ENCODE measurements at regions not wholly inside any gene's neighbourhood (a gene's known extent, or its start where the extent isn't known, plus 50 kb on each side); places are given as distances from the start of the nearest gene placed in this dataset.
"Not testable (repeated sequence)": the region's sequence is repeated elsewhere in the genome, so short reads cannot be mapped to it uniquely, and the experiment has no call there.

DNA sequence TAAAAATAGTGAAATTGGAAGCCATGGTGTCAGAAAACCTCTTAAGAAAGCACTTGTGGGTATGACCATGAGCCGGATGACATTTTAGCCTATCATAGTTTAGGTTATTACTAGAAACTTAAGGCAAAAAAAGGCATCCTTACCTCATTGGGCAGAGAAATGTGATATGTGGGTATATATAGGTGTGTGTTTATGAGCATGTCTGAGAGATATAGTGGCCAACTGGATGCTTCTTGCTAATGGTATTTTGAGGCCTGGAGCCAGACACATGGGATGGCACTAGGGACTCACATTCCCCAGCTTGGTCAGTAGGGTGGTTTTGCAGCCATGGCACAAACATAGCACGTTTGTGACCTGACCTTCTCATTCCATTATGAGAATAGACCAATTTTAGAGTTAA is 295.6 kb upstream of the MEF2C start:
- Mint-ChIP-seq H3K9me3 (no peaks in the 10 kb centered on the region), H3K36me3 (no peaks in the 10 kb centered on the region), H3K27ac (no peak overlapping the region), H3K4me1 (ENCODE audit: low read depth in 2 of 2) (no peaks in the 10 kb centered on the region), H3K4me3 (no peak overlapping the region), H3K27me3 (no peaks in the 10 kb centered on the region)
- DNase-seq (ENCODE audit: low spot score) (no peak), ATAC-seq (no peak)

DNA sequence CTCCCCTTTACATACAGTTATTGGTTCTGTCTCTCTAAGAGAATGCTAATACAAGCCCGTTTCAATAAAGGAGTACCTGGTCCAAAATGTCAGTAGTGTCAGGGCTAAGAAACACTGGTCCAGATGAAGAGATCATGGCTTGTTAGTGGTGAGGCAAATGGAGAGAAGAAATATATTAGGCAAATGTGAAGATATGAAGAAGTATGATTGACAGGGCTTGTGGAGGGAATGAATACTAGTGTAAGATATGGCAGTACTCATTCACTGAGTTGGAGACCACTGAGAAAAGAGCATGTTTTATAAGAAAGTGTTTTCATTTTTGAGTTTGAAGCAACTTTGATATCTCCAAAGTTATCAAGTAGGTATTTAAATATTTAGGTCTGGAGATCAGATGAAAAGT is 290.5 kb upstream of the MEF2C start:
- DNase-seq (ENCODE audit: low spot score) (no peak), ATAC-seq (no peak)
- peaks cover 3% of the 10 kb centered on the region for H3K9me3 Mint-ChIP-seq
- no peaks in the 10 kb centered on the region for H3K36me3 Mint-ChIP-seq
- peaks cover 0 to 5% of the 10 kb centered on the region in 2 donors for H3K4me1 Mint-ChIP-seq (ENCODE audit: low read depth in 2 of 2)
- no peak overlapping the region for H3K27ac Mint-ChIP-seq
- H3K27me3 Mint-ChIP-seq, result no peaks in the 10 kb centered on the region
- H3K4me3 Mint-ChIP-seq, result no peak overlapping the region

DNA sequence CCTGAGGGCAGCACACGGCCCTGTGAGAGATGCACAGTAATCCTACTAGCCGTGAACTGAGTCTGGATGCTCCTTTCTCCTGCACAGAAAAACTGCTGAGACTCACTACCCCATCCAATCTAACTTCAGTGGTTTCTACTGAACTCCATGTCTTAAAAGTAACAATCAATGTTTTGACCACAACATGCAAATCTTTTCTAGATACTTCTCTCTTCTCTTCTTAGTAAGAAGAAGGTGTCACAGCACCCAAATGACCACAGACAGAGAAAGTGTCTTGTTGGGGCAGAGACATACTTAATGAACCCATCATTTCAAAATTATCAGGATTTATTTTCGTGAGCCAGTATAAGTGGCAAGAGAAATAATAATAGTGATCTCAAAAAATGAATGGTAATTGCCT is 285.8 kb upstream of the MEF2C start:
- Mint-ChIP-seq H3K27me3 (no peaks in the 10 kb centered on the region), H3K4me1 (ENCODE audit: low read depth in 2 of 2) (peaks cover 0 to 5% of the 10 kb centered on the region in 2 donors), H3K36me3 (no peaks in the 10 kb centered on the region), H3K9me3 (peaks cover 3% of the 10 kb centered on the region), H3K27ac (no peak overlapping the region), H3K4me3 (no peak overlapping the region)
- no peak for DNase-seq (ENCODE audit: low spot score)
- ATAC-seq, result no peak

DNA sequence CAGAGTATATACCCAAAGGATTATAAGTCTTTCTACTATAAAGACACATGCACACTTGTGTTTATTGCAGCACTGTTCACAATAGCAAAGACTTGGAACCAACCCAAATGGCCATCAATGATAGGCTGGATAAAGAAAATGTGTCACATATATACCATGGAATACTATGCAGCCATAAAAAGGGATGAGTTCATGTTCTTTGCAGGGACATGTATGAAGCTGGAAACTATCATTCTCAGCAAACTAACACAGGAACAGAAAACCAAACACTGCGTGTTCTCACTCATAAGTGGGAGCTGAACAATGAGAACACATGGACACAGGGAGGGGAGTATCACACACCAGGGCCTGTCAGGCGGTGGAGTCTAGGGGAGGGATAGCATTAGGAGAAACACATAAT is 281.7 kb upstream of the MEF2C start:
- H3K27ac Mint-ChIP-seq; H3K9me3 Mint-ChIP-seq; H3K27me3 Mint-ChIP-seq; H3K4me1 Mint-ChIP-seq (ENCODE audit: low read depth in 2 of 2); H3K4me3 Mint-ChIP-seq; ATAC-seq; DNase-seq (ENCODE audit: low spot score); H3K36me3 Mint-ChIP-seq: not testable (repeated sequence)

DNA sequence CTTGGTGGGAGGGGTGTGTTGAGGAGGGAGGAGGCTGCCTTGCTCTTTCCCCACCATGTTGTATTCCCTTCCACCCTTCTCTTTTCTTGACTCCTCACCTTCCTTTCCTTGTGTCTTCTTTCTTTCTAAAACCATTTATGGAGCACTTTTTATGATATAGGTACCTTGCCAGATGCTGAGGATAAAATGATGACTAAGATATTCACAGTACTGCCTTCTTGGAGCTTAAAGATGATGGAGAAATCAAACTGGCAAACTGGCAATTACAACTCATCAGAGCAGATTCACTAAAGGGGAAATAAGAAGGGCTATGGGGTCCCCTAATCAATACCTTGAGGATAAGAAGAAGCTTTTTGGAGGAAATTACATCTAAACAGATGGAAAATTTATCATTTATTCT is 273.2 kb upstream of the MEF2C start:
- DNase-seq (ENCODE audit: low spot score) (no peak), ATAC-seq (no peak)
- H3K4me1 Mint-ChIP-seq (ENCODE audit: low read depth in 2 of 2), result peaks cover 0 to under 1% of the 10 kb centered on the region in 2 donors
- peaks cover 3% of the 10 kb centered on the region for H3K9me3 Mint-ChIP-seq
- H3K36me3 Mint-ChIP-seq, result no peaks in the 10 kb centered on the region
- no peaks in the 10 kb centered on the region for H3K27me3 Mint-ChIP-seq
- H3K4me3 Mint-ChIP-seq, result no peak overlapping the region
- H3K27ac Mint-ChIP-seq, result no peak overlapping the region

- ATAC-seq (no peak), DNase-seq (ENCODE audit: low spot score) (no peak)
- H3K27me3 Mint-ChIP-seq, result no peaks in the 10 kb centered on the region
- no peak overlapping the region for H3K4me3 Mint-ChIP-seq
- no peaks in the 10 kb centered on the region for H3K36me3 Mint-ChIP-seq
- H3K27ac Mint-ChIP-seq, result no peak overlapping the region
- H3K9me3 Mint-ChIP-seq, result peaks cover 3% of the 10 kb centered on the region
- no peaks in the 10 kb centered on the region for H3K4me1 Mint-ChIP-seq (ENCODE audit: low read depth in 2 of 2)
Observed at GRCh38 chr5:89147031-89147430, 264.0 kb upstream of the MEF2C start.

GRCh38 chr5:89137148-89137547 is 254.2 kb upstream of the MEF2C start:
- Mint-ChIP-seq H3K27me3 (peaks cover 0 to 4% of the 10 kb centered on the region in 2 donors), H3K27ac (no peak overlapping the region), H3K4me1 (ENCODE audit: low read depth in 2 of 2) (no peaks in the 10 kb centered on the region), H3K9me3 (peaks cover 3% of the 10 kb centered on the region), H3K36me3 (no peaks in the 10 kb centered on the region), H3K4me3 (no peak overlapping the region)
- DNase-seq (ENCODE audit: low spot score), result no peak
- ATAC-seq, result no peak

- Mint-ChIP-seq H3K27ac (no peak overlapping the region), H3K36me3 (no peaks in the 10 kb centered on the region), H3K4me3 (no peak overlapping the region), H3K4me1 (ENCODE audit: low read depth in 2 of 2) (no peaks in the 10 kb centered on the region), H3K9me3 (no peaks in the 10 kb centered on the region), H3K27me3 (no peaks in the 10 kb centered on the region)
- DNase-seq (ENCODE audit: low spot score) (no peak), ATAC-seq (no peak)
Observed at GRCh38 chr5:89133975-89134374, 251.0 kb upstream of the MEF2C start.

GRCh38 chr5:89133129-89133528 is 250.1 kb upstream of the MEF2C start:
- DNase-seq (ENCODE audit: low spot score) (no peak), ATAC-seq (no peak)
- H3K27me3 Mint-ChIP-seq, result no peaks in the 10 kb centered on the region
- no peaks in the 10 kb centered on the region for H3K36me3 Mint-ChIP-seq
- no peak overlapping the region for H3K4me3 Mint-ChIP-seq
- no peak overlapping the region for H3K27ac Mint-ChIP-seq
- no peaks in the 10 kb centered on the region for H3K4me1 Mint-ChIP-seq (ENCODE audit: low read depth in 2 of 2)
- H3K9me3 Mint-ChIP-seq, result no peaks in the 10 kb centered on the region

DNA sequence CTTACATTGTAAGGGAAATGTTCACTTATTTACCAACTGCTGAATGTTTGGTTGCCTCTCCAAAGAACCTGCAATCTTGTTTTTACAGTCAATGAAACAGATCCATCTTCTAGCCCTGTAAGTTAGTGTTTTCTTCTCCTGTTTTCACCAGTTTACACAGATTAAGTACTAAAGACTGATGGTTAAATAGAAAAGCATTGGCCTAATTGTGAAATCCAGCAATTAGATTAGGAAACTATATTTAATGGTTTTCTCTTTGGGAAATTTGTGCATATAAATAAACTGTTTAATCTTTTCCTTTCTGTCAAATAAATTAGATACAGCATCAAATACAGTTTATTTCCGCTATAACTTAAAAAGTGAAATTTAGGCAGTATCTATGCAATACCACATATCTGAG is 247.9 kb upstream of the MEF2C start:
- ATAC-seq (no peak), DNase-seq (ENCODE audit: low spot score) (no peak)
- H3K27ac Mint-ChIP-seq, result no peak overlapping the region

DNA sequence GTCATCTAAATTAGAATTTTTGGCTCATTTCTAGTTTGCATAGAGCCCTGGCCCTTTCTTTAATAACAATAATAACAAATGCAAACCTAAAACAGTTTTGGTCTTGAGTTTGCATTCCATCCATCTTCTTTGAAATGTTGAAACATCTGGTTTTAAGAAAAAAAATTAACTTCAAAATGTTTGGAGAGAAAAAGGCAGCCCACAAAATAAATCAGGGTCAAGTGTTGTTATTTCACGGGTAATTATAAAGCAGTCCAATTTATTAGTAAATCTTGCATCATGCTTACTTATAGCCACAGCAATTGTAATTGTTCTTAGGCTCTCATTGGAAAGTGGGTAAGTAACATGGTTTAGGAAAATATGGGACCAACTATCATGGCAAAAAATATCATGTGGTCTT is 247.0 kb upstream of the MEF2C start:
- Mint-ChIP-seq H3K27ac (no peak overlapping the region), H3K4me1 (ENCODE audit: low read depth in 2 of 2) (no peaks in the 10 kb centered on the region), H3K27me3 (no peaks in the 10 kb centered on the region), H3K4me3 (no peak overlapping the region), H3K36me3 (no peaks in the 10 kb centered on the region), H3K9me3 (no peaks in the 10 kb centered on the region)
- ATAC-seq (no peak), DNase-seq (ENCODE audit: low spot score) (no peak)

More for the DNA sequence above, 247.9 kb upstream of the MEF2C start:
- H3K36me3 Mint-ChIP-seq, result no peaks in the 10 kb centered on the region
- no peaks in the 10 kb centered on the region for H3K27me3 Mint-ChIP-seq
- H3K4me3 Mint-ChIP-seq, result no peak overlapping the region
- H3K9me3 Mint-ChIP-seq, result no peaks in the 10 kb centered on the region
- no peaks in the 10 kb centered on the region for H3K4me1 Mint-ChIP-seq (ENCODE audit: low read depth in 2 of 2)

- Mint-ChIP-seq H3K4me3 (no peak overlapping the region), H3K36me3 (no peaks in the 10 kb centered on the region), H3K27ac (no peak overlapping the region), H3K27me3 (no peaks in the 10 kb centered on the region), H3K9me3 (no peaks in the 10 kb centered on the region), H3K4me1 (ENCODE audit: low read depth in 2 of 2) (no peaks in the 10 kb centered on the region)
- ATAC-seq, result no peak
- no peak for DNase-seq (ENCODE audit: low spot score)
Observed at GRCh38 chr5:89128906-89129625, 246.1 kb upstream of the MEF2C start.

- no peaks in the 10 kb centered on the region for H3K9me3 Mint-ChIP-seq
- no peak for DNase-seq (ENCODE audit: low spot score)
- peak in 1 of 2 donors; percentile 40 for ATAC-seq
- H3K27ac Mint-ChIP-seq, result no peak overlapping the region
- no peaks in the 10 kb centered on the region for H3K27me3 Mint-ChIP-seq
- H3K4me3 Mint-ChIP-seq, result no peak overlapping the region
- no peaks in the 10 kb centered on the region for H3K36me3 Mint-ChIP-seq
- no peaks in the 10 kb centered on the region for H3K4me1 Mint-ChIP-seq (ENCODE audit: low read depth in 2 of 2)
Observed at GRCh38 chr5:89128092-89128491, 245.1 kb upstream of the MEF2C start.

GRCh38 chr5:89127191-89127590 is 244.2 kb upstream of the MEF2C start:
- ATAC-seq, result no peak
- Mint-ChIP-seq H3K4me3 (no peak overlapping the region), H3K4me1 (ENCODE audit: low read depth in 2 of 2) (no peaks in the 10 kb centered on the region), H3K27me3 (no peaks in the 10 kb centered on the region), H3K27ac (no peak overlapping the region), H3K36me3 (no peaks in the 10 kb centered on the region), H3K9me3 (no peaks in the 10 kb centered on the region)
- no peak for DNase-seq (ENCODE audit: low spot score)

DNA sequence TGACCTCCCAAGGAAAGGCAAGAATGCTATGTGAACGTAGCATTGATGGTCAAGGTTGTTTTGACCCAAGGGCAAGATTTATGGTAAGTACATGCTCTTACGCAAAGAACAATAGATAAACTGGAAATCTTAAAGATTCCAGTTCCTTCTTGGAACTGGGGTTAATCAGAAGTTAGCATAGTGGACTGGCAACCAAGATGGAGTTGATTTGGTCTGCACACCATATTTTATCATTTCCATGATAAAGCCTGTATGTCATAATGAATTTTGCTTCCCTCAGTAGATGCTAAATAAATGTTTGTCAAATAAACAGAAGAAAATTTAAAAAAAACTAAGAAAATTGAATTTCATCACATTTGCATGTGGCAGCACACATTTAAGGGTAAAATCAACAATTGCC is 242.4 kb upstream of the MEF2C start:
- H3K9me3 Mint-ChIP-seq, result no peaks in the 10 kb centered on the region
- no peaks in the 10 kb centered on the region for H3K27me3 Mint-ChIP-seq
- H3K36me3 Mint-ChIP-seq, result no peaks in the 10 kb centered on the region
- H3K4me1 Mint-ChIP-seq (ENCODE audit: low read depth in 2 of 2), result no peaks in the 10 kb centered on the region
- DNase-seq (ENCODE audit: low spot score), result no peak
- H3K27ac Mint-ChIP-seq, result no peak overlapping the region
- no peak for ATAC-seq
- H3K4me3 Mint-ChIP-seq, result no peak overlapping the region
